ENCODE measurements at regions not wholly inside any gene's neighbourhood (a gene's known extent, or its start where the extent isn't known, plus 50 kb on each side); places are given as distances from the start of the nearest gene placed in this dataset.

DNA sequence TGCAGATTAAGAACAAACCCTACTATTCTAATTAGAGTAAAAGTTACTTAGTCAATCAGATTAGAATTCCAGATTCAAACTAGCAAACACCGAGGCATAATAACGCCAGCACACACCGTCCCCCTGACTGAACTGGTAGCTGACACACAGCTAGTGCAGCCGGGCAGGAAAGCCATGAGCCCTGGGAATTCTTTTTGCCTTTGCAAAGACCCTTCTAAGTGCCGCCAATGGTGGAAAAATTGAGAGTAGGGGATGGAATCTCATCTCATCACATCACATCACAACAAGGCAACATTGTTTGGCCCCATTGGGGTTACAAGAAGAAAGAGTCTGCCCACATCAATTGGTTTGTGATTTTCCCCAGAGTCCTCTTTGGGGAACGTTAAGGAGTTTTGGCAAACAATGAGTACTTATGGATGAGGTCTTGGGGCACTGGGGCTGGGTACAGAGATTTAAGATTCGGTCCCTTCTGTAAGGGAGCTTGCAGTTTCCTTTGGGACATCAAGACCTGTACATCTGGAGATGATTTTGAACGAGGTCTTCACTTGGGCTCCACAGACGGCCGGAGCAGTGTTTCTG is 120.4 kb upstream of the MEF2A start:
- TF ChIP-seq, protein P1, sequence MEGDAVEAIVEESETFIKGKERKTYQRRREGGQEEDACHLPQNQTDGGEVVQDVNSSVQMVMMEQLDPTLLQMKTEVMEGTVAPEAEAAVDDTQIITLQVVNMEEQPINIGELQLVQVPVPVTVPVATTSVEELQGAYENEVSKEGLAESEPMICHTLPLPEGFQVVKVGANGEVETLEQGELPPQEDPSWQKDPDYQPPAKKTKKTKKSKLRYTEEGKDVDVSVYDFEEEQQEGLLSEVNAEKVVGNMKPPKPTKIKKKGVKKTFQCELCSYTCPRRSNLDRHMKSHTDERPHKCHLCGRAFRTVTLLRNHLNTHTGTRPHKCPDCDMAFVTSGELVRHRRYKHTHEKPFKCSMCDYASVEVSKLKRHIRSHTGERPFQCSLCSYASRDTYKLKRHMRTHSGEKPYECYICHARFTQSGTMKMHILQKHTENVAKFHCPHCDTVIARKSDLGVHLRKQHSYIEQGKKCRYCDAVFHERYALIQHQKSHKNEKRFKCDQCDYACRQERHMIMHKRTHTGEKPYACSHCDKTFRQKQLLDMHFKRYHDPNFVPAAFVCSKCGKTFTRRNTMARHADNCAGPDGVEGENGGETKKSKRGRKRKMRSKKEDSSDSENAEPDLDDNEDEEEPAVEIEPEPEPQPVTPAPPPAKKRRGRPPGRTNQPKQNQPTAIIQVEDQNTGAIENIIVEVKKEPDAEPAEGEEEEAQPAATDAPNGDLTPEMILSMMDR (conservative IDR thresholded peaks at IDR 0.05; ENCODE audit: low read depth, low read length), result no peak
- no peak for DNase-seq (ENCODE audit: low read depth)
- H3K4me3 ChIP-seq (ENCODE audit: low read depth, low read length), result no peak overlapping the region

DNA sequence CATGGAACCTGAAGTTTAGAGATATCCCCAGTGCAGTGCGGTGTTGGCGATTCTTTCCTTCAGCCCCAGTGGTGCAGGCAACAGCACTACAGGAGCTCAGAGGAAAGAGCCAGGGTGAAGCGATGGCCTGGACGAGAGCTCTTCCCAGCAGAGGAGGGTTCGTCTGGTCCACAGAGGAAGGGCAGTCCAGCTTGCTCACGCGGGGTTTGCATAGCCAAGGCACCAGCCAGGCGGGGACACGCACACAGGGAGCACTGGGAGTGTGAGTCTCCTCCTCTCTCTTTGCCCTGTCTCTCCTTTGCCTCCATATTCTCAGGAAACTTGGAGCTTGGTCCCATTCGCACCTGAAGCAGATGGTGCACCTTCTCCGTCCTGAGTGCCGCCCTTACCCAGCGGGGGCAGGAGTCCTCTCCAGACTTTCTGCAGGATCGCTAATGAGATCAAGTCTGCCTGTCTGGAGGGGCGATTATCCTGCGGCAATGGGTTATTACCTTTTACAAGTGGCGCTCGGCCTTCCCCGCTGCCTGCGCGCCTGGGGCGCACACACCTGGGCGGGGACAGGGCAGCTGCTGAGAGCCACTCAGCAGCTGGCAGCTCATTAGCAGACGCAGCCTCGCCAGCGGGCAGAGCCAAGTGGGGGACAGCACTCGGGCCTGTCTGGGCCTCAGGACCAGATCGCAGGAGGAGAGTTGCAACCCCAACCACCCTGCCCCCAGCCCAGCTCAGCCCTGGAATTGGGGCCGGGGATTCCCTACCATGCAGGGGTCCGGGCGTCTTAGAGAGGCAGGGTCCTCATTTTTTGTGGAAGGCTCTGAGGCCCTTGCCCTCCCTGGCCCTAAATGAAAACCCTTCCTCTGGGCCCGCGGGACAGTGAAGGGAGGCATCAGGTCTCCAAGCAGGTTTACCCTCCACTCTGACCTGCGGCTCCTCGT is 119.0 kb upstream of the MEF2A start:
- no peak for DNase-seq (ENCODE audit: low read depth)
- no peak overlapping the region for H3K4me3 ChIP-seq (ENCODE audit: low read depth, low read length)
- TF ChIP-seq, protein P1 (conservative IDR thresholded peaks at IDR 0.05; ENCODE audit: low read depth, low read length), result no peak

DNA sequence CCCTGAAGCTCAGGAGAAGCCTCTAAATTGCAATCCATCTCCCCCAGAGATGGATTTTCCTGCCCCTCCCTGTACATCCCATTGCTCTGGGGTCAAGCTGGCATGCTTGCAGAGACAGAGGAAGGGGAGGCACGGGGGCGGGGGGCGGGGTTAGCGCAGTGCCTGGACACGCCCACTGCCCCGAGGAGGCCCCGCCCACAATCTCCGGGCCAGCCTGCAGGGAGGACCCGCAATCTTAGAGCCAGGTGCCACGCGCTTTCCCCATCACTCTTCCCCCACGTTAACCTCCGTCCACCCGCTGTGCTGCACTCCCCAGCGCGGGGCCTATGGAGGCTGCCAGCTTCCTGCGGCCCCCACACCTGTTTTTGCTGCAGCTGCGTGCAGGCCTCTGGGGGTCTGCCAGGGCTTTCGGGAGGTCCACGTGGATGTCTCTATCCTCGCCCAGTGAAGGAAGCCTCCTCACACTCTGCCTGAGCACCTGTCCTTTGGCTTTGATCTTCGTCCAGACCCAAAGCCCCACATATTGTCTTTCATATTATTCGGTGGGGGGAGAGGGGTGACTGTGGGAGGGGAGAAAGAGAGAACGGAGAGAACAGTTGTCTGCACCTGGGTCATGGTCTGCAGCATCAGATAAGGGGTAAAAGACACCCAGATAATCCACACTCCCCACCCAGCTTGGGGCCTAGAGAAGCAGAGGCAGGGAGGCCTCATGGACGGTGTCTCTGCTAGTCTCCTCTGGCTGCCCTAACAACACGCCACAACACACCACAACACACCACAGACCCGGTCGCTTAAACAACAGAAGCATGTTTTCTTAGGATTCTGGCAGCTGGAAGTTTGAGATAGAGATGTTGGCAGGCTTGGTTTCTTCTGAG is 118.0 kb upstream of the MEF2A start:
- no peak for DNase-seq (ENCODE audit: low read depth)
- TF ChIP-seq, protein P1 (conservative IDR thresholded peaks at IDR 0.05; ENCODE audit: low read depth, low read length), result no peak
- H3K4me3 ChIP-seq (ENCODE audit: low read depth, low read length), result no peak overlapping the region

- TF ChIP-seq, protein P1 (conservative IDR thresholded peaks at IDR 0.05; ENCODE audit: low read depth, low read length), result no peak
- DNase-seq (ENCODE audit: low read depth), result no peak
- H3K4me3 ChIP-seq (ENCODE audit: low read depth, low read length), result no peak overlapping the region
These were observed 116.3 kb upstream of the MEF2A start for GRCh38 chr15:99449514-99449913.

GRCh38 chr15:99450896-99451358 is 114.9 kb upstream of the MEF2A start:
- H3K4me3 ChIP-seq (ENCODE audit: low read depth, low read length), result no peak overlapping the region
- TF ChIP-seq, protein P1 (conservative IDR thresholded peaks at IDR 0.05; ENCODE audit: low read depth, low read length), result no peak
- no peak for DNase-seq (ENCODE audit: low read depth)

- no peak overlapping the region for H3K4me3 ChIP-seq (ENCODE audit: low read depth, low read length)
- TF ChIP-seq, protein P1 (conservative IDR thresholded peaks at IDR 0.05; ENCODE audit: low read depth, low read length), result no peak
- DNase-seq (ENCODE audit: low read depth), result no peak
These were observed 114.3 kb upstream of the MEF2A start for GRCh38 chr15:99451484-99451883.
